H1 (cell line): ENCODE measurements at regions not wholly inside any gene's neighbourhood (a gene's known extent, or its start where the extent isn't known, plus 50 kb on each side); places are given as distances from the start of the nearest gene placed in this dataset.

Source experiments
- CHD7 ChIP-seq: fragments of 300-600 bp; sonication (generic); IDR thresholded peaks from 2 replicates; pipeline ENCODE4 v1.7.1; 2012; ENCODE audit warnings: low read length, moderate library complexity, mild to moderate bottlenecking, inconsistent platforms; ENCODE audit not compliant: insufficient replicate concordance
- CREB1 ChIP-seq: IDR thresholded peaks from 2 replicates; pipeline ENCODE4 v1.6.1; 2012; ENCODE audit warnings: inconsistent platforms
- MAFK ChIP-seq: IDR thresholded peaks from 2 replicates; pipeline ENCODE4 v1.6.1; 2012; ENCODE audit warnings: low read depth, mild to moderate bottlenecking, improper control_type of control experiment, low read length
- NRF1 ChIP-seq: IDR thresholded peaks from 2 replicates; pipeline ENCODE4 v1.6.1; 2011; ENCODE audit warnings: mild to moderate bottlenecking, low read depth, low read length, improper control_type of control experiment
- PHF8 ChIP-seq: fragments of 200-600 bp; sonication (generic); conservative IDR thresholded peaks from 2 replicates; pipeline ENCODE4 v1.7.1; 2012; ENCODE audit warnings: low read depth, mild to moderate bottlenecking, inconsistent platforms, low read length, moderate library complexity
- RFX5 ChIP-seq: IDR thresholded peaks from 2 replicates; pipeline ENCODE4 v1.6.1; 2011; ENCODE audit warnings: low read depth, low read length, improper control_type of control experiment, borderline replicate concordance
- SIRT6 ChIP-seq: IDR thresholded peaks from one replicate; pipeline ENCODE4 v1.7.1; 2012; ENCODE audit warnings: low read length, inconsistent platforms
- SP2 ChIP-seq: IDR thresholded peaks from 2 replicates; pipeline ENCODE4 v1.6.1; 2012; ENCODE audit warnings: mild to moderate bottlenecking, low read length, inconsistent platforms
- SUZ12 ChIP-seq: fragments of 200-600 bp; sonication (generic); IDR thresholded peaks from 2 replicates; pipeline ENCODE4 v1.6.1; 2012; ENCODE audit warnings: mild to moderate bottlenecking, inconsistent platforms, low read length, moderate library complexity, mixed read lengths
- TAF7 ChIP-seq: optimal IDR thresholded peaks from 2 replicates; pipeline ENCODE3; 2011; ENCODE audit warnings: low read depth, mild to moderate bottlenecking, inconsistent platforms, low read length, moderate library complexity, borderline replicate concordance
- TBP ChIP-seq: IDR thresholded peaks from 2 replicates; pipeline ENCODE4 v1.6.1; 2011; ENCODE audit warnings: low read depth, low read length, improper control_type of control experiment
- TF ChIP-seq, protein P1 (sequence below): IDR thresholded peaks from 2 replicates; pipeline ENCODE4 v1.6.1; 2012; ENCODE audit warnings: low read length, inconsistent platforms

- TF ChIP-seq CHD7 = no peak
- TF ChIP-seq TAF7 = no peak
- TF ChIP-seq PHF8 = no peak
- no peak for TF ChIP-seq SUZ12
- TF ChIP-seq TBP = no peak
- TF ChIP-seq MAFK = no peak
- no peak for TF ChIP-seq SIRT6
- TF ChIP-seq RFX5 = no peak
- no peak for TF ChIP-seq NRF1
- TF ChIP-seq, protein P1, sequence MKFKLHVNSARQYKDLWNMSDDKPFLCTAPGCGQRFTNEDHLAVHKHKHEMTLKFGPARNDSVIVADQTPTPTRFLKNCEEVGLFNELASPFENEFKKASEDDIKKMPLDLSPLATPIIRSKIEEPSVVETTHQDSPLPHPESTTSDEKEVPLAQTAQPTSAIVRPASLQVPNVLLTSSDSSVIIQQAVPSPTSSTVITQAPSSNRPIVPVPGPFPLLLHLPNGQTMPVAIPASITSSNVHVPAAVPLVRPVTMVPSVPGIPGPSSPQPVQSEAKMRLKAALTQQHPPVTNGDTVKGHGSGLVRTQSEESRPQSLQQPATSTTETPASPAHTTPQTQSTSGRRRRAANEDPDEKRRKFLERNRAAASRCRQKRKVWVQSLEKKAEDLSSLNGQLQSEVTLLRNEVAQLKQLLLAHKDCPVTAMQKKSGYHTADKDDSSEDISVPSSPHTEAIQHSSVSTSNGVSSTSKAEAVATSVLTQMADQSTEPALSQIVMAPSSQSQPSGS = no peak
- no peak for TF ChIP-seq CREB1
- TF ChIP-seq SP2 = no peak
Observed at GRCh38 chr6:85114581-85114935, 335.3 kb upstream of the NT5E start (continued).
